ENCODE measurements at regions not wholly inside any gene's neighbourhood (a gene's known extent, or its start where the extent isn't known, plus 50 kb on each side); places are given as distances from the start of the nearest gene placed in this dataset.

DNA sequence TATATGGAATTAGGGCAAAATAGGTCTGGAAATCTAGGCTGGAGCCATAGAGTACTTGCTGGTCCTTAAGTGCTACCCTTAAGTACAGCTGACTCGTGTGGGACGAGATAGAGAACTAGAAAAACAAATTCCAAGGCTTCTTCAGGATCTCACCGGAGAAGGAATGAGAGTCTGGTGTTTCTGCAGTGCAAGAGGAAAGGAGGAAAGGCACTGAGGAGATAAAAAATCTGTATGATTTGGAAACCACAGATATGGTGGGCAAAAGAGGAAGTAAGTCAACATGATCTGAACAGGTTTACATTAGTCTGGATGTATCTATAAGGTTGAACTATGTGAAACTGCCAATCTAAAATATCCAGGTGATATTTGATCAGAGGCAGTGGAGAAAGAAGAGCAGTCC, 134.4 kb upstream of the SOX5 start:
- no peak overlapping the region for H4K5ac ChIP-seq (ENCODE audit: low read depth, low read length)
- no peaks in the 10 kb centered on the region for H3K27me3 ChIP-seq (ENCODE audit: control insufficient read depth, insufficient read depth, low read length)
- H2BK120ac ChIP-seq (ENCODE audit: low read depth, low read length): no peak overlapping the region
- no peak overlapping the region for H2AFZ ChIP-seq (replicated peaks; ENCODE audit: low read length, poor library complexity)
- CTCF ChIA-PET: interaction anchor here (0.6 kb wide), 1 partner anchor 335 kb away, joined by 3 read pairs; no protein-coding TSS in a partner anchor
- no peak overlapping the region for H3K23ac ChIP-seq (ENCODE audit: low read depth, low read length)
- no peak overlapping the region for H3K18ac ChIP-seq (ENCODE audit: low read depth, low read length)
- no peaks in the 10 kb centered on the region for H3K4me1 ChIP-seq (ENCODE audit: control insufficient read depth, insufficient read depth, low read length)
- ATAC-seq (ENCODE audit: low read depth) (no peak), DNase-seq (no peak)
- H2BK5ac ChIP-seq (ENCODE audit: low read depth, low read length, poor library complexity, severe bottlenecking): no peak overlapping the region
- H3K4me3 ChIP-seq (ENCODE audit: insufficient read depth, low read depth, low read length): no peak overlapping the region
- intact Hi-C loops (cut with micrococcal nuclease): no loop called here
- H3K56ac ChIP-seq (ENCODE audit: extremely low read depth, insufficient read depth, low read length): no peak overlapping the region
- H3K14ac ChIP-seq (replicated peaks; ENCODE audit: low read depth, low read length): no peak overlapping the region
- no peaks in the 10 kb centered on the region for H3K79me1 ChIP-seq (ENCODE audit: low read depth in 1 of 2, low read length in 2 of 2)
- H4K20me1 ChIP-seq (ENCODE audit: insufficient read depth, low read length): no peaks in the 10 kb centered on the region
- H3K4me2 ChIP-seq (ENCODE audit: low read depth, low read length): no peak overlapping the region
- no peak overlapping the region for H3K9ac ChIP-seq (ENCODE audit: low read depth, low read length)
- in situ Hi-C loops (cut with MboI; ENCODE audit: low sequenced_read_pairs): no loop called here
- H3K9me1 ChIP-seq (ENCODE audit: insufficient read depth, low read length): peaks cover 6% of the 10 kb centered on the region; the same call in 1 of the 2 replicates
- no TSS peak for BruUV-seq (replicated peaks)
- H2BK20ac ChIP-seq (ENCODE audit: low read depth, low read length): no peak overlapping the region
- H4K8ac ChIP-seq (ENCODE audit: low read depth in 2 of 2, low read length in 2 of 2): no peak overlapping the region
- H2AK5ac ChIP-seq (ENCODE audit: low read depth, low read length): no peak overlapping the region
- H3K27ac ChIP-seq (ENCODE audit: insufficient read depth, low read length): no peak overlapping the region
- dilution Hi-C loops (cut with HindIII; ENCODE audit: low sequenced_read_pairs, unreplicated experiment): no loop called here
- TF ChIP-seq RAD21 (IDR thresholded peaks at IDR 0.05; ENCODE audit: low read length): no peak
- no peak for TF ChIP-seq SMC3 (IDR thresholded peaks at IDR 0.05; ENCODE audit: low read depth, low read length)
- no peak overlapping the region for H4K91ac ChIP-seq (ENCODE audit: insufficient read depth, low read depth, low read length)
- H3K36me3 ChIP-seq (ENCODE audit: control insufficient read depth, insufficient read depth, low read length): no peaks in the 10 kb centered on the region
- POLR2A ChIA-PET (ENCODE audit: unreplicated experiment): no interaction called here
- no peak overlapping the region for H2BK15ac ChIP-seq (ENCODE audit: low read depth, low read length)
- H3K4ac ChIP-seq (ENCODE audit: low read depth, low read length): no peak overlapping the region
- 91% methylated on average over 3 of the region's 3 CpGs; no CpG with 5 or more reads in 1 of the 2 experiments for WGBS, 2 experiments (ENCODE audit: extremely low coverage in 2 of 2, insufficient read length in 1 of 2)
- H3K9me3 ChIP-seq (ENCODE audit: control insufficient read depth, insufficient read depth, low read length): no peaks in the 10 kb centered on the region
- H2AK9ac ChIP-seq (replicated peaks; ENCODE audit: low read depth, low read length, poor library complexity): no peak overlapping the region

All from IMR-90 (cell line).